WERI-Rb-1 (cell line): ENCODE measurements at regions not wholly inside any gene's neighbourhood (a gene's known extent, or its start where the extent isn't known, plus 50 kb on each side); places are given as distances from the start of the nearest gene placed in this dataset.

Experiments
- DNase-seq: peaks from one replicate; pipeline ENCODE4 v3.0.0-alpha.2; 2020
- H3K27ac ChIP-seq: fragments of 250-450 bp; sonication (Bioruptor Pico); 2 replicates; pipeline ENCODE4 v1.5.1; 2020; ENCODE audit warnings: mild to moderate bottlenecking, moderate library complexity
- H3K27me3 ChIP-seq: fragments of 250-450 bp; sonication (Bioruptor Pico); 2 replicates; pipeline ENCODE4 v1.5.1; 2021; ENCODE audit warnings: mild to moderate bottlenecking, low read depth, moderate library complexity; ENCODE audit not compliant: insufficient read depth, severe bottlenecking
- H3K36me3 ChIP-seq: fragments of 250-450 bp; sonication (Bioruptor Pico); 2 replicates; pipeline ENCODE4 v1.5.1; 2020; ENCODE audit warnings: mild to moderate bottlenecking, moderate library complexity
- H3K4me3 ChIP-seq: 2 replicates; pipeline ENCODE4 v1.5.1; 2011; ENCODE audit warnings: low read depth, mild to moderate bottlenecking, control low read depth, low read length
- H3K9me3 ChIP-seq: fragments of 250-450 bp; sonication (Bioruptor Pico); 2 replicates; pipeline ENCODE4 v1.5.1; 2021; ENCODE audit warnings: mild to moderate bottlenecking, moderate library complexity; ENCODE audit not compliant: severe bottlenecking
- CTCF ChIP-seq: IDR thresholded peaks from 2 replicates; pipeline ENCODE4 v1.5.1; 2011; ENCODE audit warnings: low read depth, mild to moderate bottlenecking, control low read depth, inconsistent platforms, low read length

- Histone ChIP-seq H3K27ac (no peak overlapping the region), H3K27me3 (no peaks in the 10 kb centered on the region), H3K4me3 (no peak overlapping the region), H3K36me3 (no peaks in the 10 kb centered on the region), H3K9me3 (no peaks in the 10 kb centered on the region)
- no peak for TF ChIP-seq CTCF
- no peak for DNase-seq
Measured at GRCh38 chr5:153891394-153891793, 147.3 kb downstream of the FAM114A2 start.

- no peak overlapping the region for H3K27ac ChIP-seq
- no peaks in the 10 kb centered on the region for H3K36me3 ChIP-seq
- DNase-seq = no peak
- no peaks in the 10 kb centered on the region for H3K27me3 ChIP-seq
- H3K4me3 ChIP-seq = no peak overlapping the region
- no peak for TF ChIP-seq CTCF
- H3K9me3 ChIP-seq = no peaks in the 10 kb centered on the region
Measured at GRCh38 chr5:153888781-153889180, 149.9 kb downstream of the FAM114A2 start.

GRCh38 chr5:153885141-153885540 is 153.6 kb downstream of the FAM114A2 start:
- no peak for TF ChIP-seq CTCF
- Histone ChIP-seq H3K27ac (no peak overlapping the region), H3K4me3 (no peak overlapping the region), H3K36me3 (no peaks in the 10 kb centered on the region), H3K9me3 (no peaks in the 10 kb centered on the region), H3K27me3 (no peaks in the 10 kb centered on the region)
- DNase-seq = no peak

- Histone ChIP-seq H3K9me3 (no peaks in the 10 kb centered on the region), H3K4me3 (no peak overlapping the region), H3K27me3 (no peaks in the 10 kb centered on the region), H3K27ac (no peak overlapping the region), H3K36me3 (no peaks in the 10 kb centered on the region)
- no peak for DNase-seq
- TF ChIP-seq CTCF = no peak
Measured at GRCh38 chr5:153884612-153884957, 154.1 kb downstream of the FAM114A2 start.

- H3K27me3 ChIP-seq = no peaks in the 10 kb centered on the region
- H3K9me3 ChIP-seq = no peaks in the 10 kb centered on the region
- DNase-seq = no peak
- no peak overlapping the region for H3K4me3 ChIP-seq
- H3K27ac ChIP-seq = no peak overlapping the region
- TF ChIP-seq CTCF = no peak
- no peaks in the 10 kb centered on the region for H3K36me3 ChIP-seq
Measured at GRCh38 chr5:153883854-153884611, 154.7 kb downstream of the FAM114A2 start.

GRCh38 chr5:153881687-153882086 is 157.0 kb downstream of the FAM114A2 start:
- no peak for DNase-seq
- Histone ChIP-seq H3K27me3 (no peaks in the 10 kb centered on the region), H3K27ac (no peak overlapping the region), H3K4me3 (no peak overlapping the region), H3K9me3 (no peaks in the 10 kb centered on the region), H3K36me3 (no peaks in the 10 kb centered on the region)
- TF ChIP-seq CTCF = no peak
